HG03039 (cell line): ENCODE measurements at regions not wholly inside any gene's neighbourhood (a gene's known extent, or its start where the extent isn't known, plus 50 kb on each side); places are given as distances from the start of the nearest gene placed in this dataset.
"Not testable (repeated sequence)": the region's sequence is repeated elsewhere in the genome, so short reads cannot be mapped to it uniquely, and the experiment has no call there.

ENCODE experiments used
- ATAC-seq: cut with Tn5 transposase; IDR thresholded peaks from one replicate; pipeline ENCODE4 v1.9.1; 2021; ENCODE audit warnings: mild to moderate bottlenecking, moderate library complexity; ENCODE audit not compliant: unreplicated experiment

DNA sequence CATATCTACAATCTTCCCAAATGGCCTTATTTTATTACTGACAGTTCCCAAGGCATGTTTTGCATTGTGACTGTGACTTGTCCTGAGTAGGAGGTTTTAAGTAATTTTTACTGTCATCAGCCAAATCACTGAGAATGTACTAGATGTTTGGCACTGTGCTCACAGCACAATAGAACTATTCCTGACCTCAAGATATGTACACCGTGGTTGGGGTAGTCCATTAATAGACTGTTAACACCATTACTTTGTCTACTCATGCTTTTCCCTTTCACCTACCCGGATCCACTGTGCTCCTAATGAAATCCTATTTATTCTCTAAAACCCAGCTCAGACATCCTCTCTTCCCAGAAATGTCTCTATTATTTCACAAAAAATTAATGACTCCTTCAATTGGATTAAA is 168.7 kb upstream of the TENM4 start:
- ATAC-seq = no peak

DNA sequence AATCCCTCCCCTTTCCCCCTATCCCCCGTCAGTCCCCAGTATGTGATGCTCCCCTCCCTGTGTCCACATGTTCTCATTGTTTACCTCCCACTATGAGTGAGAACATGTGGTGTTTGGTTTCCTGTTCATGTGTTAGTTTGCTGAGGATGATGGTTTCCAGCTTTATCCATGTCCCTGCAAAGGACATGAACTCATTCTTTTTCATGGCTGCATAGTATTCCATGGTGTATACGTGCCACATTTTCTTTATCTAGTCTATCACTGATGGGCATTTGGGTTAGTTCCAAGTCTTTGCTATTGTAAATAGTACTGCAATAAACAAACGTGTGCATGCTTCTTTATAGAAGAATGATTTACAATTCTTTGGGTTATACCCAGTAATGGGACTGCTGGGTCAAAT is 165.6 kb upstream of the TENM4 start:
- ATAC-seq = not testable (repeated sequence)

DNA sequence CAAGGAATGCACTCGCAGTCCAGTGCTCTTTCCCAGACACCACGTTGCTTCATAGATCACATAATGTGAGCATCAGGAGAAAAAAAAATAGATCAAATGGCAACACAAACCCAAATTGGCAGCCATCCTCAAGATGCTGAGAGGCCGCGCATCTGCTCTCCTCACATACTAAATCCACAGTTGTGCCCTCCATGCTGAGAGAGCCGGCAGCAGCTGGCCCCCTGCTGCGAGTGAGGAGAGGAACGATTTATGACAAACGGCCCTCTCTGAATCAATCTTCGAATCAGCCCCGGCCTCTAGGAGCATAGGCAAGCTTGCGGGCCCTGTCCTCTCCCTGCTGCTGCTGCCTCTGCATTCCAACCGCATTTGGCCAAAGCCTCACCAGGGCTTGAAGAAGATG is 159.9 kb upstream of the TENM4 start:
- ATAC-seq = no peak

DNA sequence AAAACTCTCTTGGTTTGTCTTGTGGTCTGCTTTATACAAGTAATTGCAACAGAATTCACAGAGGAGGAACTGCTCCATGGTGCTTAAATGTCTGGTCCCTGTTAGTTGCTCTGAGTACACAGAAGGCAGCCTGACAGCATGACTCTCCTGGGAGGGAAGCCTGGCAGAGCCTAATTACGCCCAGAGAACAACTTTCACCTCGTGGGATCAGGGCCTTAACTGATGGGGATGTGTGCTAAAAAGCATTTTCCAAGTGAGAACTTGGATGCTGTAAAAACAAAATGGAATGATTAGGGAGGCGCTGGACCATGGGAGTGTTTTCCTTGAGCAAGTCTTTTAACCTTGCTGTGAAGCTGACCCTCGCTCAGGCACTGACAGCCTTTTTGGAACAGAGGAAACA is 154.0 kb upstream of the TENM4 start:
- no peak for ATAC-seq

DNA sequence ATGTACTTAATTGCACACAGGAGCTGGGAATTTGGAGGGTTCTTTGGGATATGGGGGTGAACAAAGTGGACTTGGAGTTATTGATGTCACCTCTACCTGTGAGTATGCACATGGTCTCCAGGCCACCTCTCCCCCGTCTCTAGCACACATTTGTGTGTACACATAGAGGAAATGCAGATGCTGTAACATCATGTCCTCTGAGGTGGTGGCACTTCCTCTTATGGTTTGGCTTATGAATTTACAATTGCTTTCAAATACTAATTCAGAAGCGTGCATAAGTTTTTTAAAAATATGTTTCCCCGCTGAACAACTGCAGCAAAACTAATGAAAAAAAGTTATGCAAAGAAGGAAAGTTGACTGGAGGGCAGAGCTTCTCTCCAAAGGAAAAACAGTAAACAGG is 152.0 kb upstream of the TENM4 start:
- no peak for ATAC-seq

DNA sequence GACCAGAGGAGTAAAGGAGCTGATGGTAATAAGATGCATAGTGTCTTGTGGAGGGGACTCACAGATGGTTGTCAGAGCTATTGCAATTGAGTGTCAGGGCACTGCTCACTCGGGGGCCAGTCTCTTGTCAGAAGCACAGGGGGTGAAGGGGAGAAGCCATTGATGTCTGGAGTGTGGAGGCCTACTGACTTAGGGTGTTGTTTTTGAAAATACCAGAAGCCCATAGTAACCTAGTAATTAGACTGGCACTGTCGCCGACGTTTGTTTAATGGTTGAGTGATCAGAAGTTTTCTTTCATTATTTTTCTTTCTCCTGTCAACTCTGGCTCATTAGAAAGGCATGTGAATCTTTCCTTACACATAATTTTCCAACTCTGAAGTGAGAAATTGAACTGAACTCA is 151.6 kb upstream of the TENM4 start:
- ATAC-seq = no peak

DNA sequence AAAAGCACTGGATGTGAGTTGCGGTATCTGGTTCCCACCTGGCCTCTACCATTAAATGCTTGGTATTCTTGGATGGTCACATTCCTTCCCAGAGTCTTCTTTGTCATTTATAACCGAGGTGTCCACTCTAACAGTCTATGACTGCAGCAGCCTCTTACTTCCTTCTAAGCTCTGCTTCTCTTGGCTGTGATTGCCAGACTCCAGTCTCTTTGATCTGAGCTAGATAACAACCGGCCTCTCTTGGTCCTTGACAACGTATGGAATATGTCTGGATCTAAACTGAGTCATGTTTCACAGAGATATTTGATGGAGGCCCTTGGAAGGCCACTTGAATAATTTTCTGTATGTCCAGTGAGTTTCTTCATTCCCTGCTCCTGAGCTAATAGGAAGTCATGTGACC is 141.6 kb upstream of the TENM4 start:
- no peak for ATAC-seq

DNA sequence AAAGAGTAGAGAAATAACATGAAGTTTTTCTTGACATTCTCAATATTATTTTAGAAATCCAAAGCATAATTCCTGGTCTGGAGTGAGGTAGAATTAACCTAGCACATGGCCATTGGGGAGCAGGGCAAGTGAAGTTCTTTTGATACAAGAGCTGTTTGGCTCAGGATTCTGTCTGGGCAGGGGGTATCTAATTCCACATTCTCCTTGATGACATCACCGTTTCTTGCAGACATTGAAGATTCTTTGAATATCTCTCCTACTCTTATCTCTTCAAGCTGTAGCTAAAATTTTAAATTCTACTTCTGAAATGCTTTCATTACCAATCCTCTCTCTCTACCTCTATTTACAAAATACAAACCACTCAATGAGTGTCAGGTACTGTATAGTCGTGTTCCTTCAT is 138.2 kb upstream of the TENM4 start:
- ATAC-seq = no peak

DNA sequence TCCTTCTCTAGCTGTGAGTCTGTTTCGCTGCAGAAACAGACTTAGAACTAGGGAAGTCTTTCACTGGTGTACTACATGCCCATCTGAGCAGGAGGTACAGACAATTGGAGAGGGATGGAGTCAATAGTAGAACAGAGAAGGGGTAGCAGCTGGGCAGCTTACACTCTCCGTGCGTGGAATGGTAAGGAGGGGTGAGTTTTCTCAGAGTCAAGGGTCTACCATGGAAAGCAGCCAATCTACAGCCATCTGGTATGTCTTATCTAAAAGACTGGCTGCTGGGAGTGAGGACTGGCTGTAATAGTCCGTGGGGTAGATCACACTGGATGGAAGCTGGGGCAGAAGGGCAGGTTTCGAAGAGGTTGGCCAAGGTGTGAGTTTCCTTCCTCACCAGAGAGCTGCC is 137.3 kb upstream of the TENM4 start:
- ATAC-seq = no peak

DNA sequence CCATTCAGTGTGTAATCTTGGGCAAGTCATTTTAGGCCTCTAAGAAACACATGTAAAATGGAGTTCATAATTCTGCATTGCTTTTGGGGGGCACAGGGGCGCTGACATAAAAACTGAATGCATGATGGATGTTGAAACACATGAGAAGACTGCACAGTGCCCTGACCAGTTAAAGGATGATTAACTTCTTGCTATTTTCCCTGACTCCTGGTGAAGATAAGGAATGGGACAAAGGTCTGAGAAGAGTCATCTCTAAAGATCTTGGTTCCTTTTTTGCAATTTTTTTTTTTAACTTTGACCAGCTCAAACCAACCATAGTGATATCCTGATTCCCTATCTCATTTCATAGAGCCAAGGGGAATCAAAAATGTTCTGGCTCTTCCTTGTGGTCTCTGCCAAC is 134.9 kb upstream of the TENM4 start:
- ATAC-seq = no peak

DNA sequence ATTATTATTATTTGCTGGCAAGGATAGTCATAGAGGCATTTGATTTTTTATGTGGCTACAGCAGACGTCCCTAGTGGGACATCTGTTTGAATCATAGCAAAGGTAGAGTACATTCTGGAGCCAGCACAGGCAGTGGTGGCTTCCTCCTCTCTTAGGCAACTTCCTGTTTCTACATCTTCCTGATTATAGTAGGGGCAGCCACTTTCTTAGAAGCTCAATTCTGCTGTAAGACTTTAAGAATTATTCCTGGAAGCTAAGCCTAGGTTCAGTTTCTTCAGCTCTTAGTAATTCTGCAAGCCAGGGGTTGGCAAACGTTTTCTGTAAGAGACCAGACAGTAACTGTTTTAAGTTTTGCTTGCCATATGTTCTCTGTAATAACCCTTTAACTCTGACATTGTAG is 129.3 kb upstream of the TENM4 start:
- ATAC-seq = no peak

DNA sequence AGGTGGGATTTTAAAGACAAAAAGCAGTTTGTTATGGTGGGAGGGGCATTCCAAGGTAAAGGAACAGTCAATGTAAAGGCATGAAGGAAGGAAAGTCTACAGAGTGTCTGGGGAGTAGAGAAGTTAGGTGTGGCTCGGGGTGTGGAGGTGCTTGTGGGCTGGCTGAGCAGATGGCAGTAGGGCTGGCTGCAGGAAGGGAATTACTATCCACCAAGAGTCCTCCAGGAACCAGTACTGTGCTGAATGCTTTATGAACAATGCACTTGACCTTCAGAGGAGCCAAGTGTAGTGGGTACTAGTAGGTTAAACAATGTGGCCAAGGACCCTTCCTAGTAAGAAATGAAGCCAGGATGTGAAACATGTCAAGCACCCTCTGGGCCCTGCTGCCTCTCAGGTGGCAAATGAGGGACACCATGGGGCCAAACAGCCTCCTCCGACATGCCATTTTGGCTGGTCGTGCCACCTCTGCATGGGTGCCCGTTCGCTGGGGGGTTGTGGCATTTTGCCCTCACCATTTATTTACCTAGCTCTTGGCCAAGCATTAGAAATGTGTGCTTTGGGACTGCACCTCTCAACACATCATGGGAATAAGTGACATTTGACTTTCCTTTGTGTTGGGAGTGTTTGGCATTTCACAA is 123.6 kb upstream of the TENM4 start:
- ATAC-seq = no peak

DNA sequence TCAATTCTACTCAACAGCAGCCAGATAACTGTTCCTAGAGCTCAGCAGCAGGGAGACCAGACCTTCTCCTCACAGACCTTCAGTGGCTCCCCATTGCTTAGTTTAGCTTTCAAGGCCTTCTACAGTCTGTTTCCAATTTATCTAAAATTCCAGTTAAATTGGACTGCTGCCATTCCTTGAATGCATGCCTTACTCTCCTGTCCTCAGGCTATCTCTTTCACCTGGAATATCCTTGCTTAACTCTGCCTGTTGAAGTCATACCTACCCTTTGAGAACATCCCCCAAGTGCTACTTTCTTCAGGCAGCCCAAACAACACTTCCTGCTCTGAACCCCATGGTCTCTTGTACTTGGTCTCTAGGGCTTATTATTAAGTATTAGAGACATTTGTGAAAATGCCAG is 120.7 kb upstream of the TENM4 start:
- no peak for ATAC-seq

DNA sequence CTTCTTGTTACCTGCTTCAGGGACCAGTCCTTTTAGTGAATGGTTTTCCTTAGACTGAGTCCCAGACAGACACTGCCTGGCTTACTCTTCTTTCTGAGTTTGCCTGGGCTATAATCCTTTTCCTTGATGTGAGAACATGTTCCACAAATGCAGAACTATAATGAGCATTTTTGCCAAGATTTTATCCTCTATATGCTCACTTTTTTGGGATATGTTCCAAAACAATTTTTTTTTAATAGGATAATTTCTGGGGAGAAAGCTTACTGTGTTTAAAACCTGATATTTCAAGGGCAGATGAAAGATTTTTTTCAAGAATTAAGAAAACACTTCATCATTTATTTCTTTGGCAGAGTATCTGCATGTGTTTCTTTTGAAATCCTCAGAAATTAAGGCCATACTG is 110.0 kb upstream of the TENM4 start:
- ATAC-seq = no peak

DNA sequence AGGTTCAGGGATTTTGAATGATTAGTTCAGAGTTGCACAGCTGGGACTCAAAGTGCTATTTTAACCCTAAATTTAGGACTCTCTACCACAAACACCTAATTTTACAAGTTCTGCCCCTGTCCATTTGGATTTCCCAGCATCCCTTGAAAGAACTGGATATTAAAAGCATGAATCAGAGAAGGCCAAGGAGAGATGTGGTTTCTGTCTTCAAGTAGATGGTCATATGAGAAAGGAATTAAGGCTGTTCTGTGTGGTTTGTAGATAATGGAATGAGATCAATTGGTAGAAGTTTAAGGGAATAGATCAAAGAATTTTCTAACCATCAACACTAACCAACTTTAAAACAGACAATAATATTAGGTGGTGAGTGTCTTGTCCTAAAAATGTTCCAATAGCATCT is 106.4 kb upstream of the TENM4 start:
- ATAC-seq = no peak

DNA sequence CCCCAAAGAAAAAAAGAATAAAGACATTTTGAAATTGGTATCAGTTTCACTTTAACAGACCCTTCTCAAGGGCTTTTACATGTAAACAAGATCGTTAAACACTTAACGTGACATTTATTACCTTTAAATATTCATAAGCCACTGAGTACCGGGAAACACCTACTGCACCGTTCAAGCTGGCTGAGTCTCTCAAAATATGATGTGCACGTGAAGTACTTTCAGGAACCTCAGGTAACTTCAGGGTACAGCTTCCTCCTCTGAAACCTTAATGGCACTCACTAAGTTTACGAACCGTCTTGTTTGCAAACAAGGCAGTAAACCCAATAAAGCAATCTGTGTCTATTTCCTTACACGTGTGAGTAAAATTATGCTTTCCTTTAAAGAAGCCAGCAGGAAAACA is 105.5 kb upstream of the TENM4 start:
- ATAC-seq = no peak

DNA sequence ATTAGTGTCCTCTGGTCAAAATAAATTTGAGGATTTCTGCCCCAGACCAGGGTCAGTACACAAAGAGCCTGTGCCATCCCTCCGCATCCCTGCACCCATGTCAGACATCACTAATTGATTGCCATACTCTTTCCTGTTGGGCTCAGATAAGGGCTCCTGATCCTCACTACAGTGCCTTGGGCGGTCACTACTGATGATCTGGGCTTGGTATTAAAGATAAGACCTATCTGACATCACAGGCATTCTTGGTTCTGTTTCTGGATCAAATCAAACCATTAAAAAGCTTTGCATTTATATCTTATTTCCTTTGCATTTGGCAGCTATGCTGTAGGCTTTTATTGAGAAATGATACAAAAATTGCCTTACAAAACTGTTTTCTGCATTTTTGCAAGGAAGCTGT is 103.5 kb upstream of the TENM4 start:
- no peak for ATAC-seq

DNA sequence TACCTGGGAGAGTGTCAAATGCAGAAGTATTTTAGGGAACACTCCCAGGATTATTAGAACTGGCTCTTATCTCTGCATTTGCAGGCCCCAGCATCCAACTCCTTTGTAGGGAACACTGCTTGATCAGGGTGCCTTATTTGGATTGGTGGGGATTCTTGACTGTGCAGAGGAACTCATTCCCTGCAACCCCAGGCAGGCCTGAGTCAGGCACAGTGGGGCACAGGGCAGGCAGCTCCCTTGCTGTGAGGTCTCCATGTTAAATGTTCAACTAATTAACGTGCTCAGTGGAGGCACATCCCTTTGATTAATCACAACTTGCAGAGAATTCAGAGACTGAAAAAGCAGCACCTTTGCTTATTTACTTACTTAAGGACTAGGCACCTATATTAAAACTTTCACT is 102.3 kb upstream of the TENM4 start:
- no peak for ATAC-seq

DNA sequence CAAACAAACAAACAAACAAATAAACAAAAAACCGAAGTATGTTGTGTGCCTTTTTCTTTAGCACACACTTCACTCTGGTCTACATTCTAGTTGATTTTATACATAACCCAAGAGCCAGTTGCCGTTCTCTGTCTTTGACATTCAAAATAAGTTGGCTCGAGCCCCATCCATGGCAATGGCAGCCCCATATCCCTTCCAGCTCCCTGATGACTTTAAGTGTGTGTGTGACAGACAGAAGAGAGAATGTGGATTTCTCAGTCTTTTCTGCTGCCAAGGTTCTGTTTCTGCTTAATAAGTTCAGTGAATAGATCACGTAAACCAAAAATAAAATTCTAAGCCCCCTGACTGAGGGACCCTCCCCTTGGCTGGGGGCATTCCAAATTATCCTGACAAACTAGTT is 100.6 kb upstream of the TENM4 start:
- ATAC-seq = no peak

DNA sequence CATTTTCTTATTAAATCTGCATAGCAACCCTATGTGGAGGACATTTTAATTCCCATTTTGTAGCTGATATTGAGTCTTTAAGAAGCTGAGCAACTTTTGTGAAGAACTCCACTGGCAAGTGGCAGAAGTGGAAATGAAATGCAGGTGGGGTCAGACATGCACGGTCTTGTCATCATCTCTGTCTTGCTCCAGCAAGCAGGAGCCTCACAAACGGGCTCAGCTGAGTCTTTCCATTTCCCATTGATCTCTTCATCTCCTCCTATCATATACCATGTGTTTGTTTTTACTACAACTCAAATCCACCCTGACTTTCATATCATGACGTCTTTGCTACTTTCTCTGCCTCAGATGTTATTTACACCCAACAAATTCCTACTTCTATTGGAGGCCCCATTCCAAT is 97.9 kb upstream of the TENM4 start:
- no peak for ATAC-seq

DNA sequence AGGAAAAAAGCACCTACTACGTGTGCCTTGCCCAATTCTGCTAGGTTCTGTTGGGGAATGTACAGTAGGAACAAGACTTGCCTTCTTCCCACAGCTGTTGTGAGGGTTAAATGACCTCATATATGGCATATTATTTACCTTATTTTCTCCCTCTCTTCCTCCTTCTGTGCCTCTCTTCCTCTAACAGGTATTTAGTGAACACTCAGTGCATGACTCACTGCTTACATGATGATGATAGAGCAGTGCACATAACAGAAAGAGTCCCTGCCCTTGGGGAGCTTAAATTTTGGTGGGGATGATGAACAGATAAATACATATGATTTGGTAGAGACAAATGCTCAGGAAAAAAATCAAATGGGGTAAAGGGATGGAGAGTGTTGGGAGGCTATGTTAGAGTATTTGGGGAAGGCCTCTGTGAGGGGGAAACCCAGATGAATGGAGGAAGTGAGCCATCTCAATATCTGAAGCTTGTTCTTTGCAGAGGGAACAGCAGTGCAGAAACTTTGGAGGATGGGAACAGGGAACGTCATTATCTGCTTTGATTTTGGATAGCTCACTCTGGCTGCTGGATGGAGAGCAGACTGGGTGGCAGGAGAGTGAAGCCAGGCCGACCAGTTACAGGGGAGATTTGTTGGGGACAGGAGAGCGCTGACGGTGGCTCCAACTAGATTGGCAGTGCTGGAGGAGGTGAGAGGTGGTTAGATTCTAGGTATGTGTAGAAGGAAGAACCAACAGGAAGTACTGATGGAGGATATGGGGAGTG is 95.5 kb upstream of the TENM4 start:
- ATAC-seq = no peak

DNA sequence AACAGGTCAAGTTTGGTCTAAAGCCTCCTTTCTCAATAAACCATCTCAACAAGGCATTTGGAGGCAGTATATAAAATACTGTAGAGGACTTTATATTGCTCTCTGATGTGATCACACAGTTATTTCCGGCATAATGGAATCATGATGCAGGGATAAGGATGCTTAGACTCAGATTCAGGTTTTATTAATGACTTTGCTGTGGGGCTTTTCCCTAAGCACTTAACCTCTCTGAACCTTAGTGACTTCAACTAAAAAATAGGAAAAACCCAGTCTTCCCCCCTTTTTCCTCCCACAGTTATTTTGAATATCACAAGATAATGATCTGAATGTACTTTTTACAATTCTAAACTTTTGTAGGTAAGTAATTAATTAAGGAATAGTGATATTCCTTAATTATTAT is 94.8 kb upstream of the TENM4 start:
- ATAC-seq = no peak

DNA sequence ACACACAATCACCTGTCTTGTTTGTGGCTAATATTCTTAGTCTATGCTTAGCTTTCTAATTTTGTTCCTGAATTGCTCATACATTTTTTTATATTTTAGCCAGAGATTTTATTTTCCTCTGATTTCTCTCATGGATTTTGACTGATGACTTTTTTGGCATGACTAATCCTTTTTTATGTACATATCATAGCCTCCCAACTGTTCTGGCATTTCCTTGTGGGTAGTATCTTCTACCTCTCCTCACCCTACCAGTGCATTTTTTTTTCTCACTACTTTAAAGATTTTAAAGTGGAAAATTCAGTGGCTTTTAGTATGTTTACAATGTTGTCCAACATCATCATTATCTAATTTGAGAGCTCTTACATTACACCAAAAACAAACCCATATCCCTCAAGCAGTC is 84.4 kb upstream of the TENM4 start:
- no peak for ATAC-seq
